HL-60/S4 (cell line): ENCODE measurements at regions not wholly inside any gene's neighbourhood (a gene's known extent, or its start where the extent isn't known, plus 50 kb on each side); places are given as distances from the start of the nearest gene placed in this dataset.

Experiments used
- in situ Hi-C: fragments of 300-500 bp; cut with MboI; formaldehyde crosslinking; loops from 2 replicates; pipeline ENCODE4 v1.14.3; 2022; ENCODE audit warnings: low sequenced_read_pairs

DNA sequence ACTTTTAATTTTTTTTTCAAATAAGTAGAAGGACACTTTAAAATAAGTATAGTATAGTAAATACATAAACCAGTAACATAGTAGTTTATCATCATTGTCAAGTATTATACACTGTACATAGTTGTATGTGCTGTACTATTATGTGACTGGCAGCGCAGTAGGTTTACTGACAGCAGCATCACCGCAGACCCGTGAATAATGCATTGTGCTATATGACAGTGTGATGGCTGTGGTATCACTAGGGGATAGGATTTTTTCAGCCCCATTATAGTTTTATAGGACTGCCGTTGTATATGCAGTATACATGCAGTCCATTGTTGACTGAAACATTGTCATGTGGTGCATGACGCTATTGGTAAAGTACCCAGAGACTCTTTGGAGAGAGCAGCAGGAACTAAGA is 306.5 kb downstream of the SQOR start:
- in situ Hi-C loops, result no loop called here

- in situ Hi-C loops, result no loop called here
Measured at GRCh38 chr15:45943240-45943639, 308.4 kb downstream of the SQOR start.

- in situ Hi-C loops, result no loop called here
Measured at GRCh38 chr15:45946111-45946510, 311.3 kb downstream of the SQOR start.

GRCh38 chr15:45948181-45948621 is 313.4 kb downstream of the SQOR start:
- in situ Hi-C loops, result no loop called here

DNA sequence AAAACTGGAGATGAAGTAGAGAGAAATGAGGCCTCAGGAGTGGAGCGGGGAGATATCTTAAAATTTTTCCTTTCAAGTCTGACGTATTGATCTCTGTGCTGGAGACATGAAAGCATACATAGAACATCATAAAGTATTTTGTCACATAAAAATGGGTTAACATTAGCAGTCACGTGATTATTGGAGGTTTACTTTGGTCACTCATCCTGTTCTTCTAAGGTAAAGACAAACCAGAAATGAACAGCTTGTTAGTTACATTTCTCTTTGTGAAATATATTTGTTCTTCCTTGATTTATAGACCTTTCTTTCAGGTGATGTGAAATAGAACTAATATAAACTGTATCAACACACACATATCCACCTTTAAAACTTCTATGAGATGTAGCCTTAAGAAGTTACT is 324.1 kb downstream of the SQOR start:
- in situ Hi-C loops, result no loop called here

DNA sequence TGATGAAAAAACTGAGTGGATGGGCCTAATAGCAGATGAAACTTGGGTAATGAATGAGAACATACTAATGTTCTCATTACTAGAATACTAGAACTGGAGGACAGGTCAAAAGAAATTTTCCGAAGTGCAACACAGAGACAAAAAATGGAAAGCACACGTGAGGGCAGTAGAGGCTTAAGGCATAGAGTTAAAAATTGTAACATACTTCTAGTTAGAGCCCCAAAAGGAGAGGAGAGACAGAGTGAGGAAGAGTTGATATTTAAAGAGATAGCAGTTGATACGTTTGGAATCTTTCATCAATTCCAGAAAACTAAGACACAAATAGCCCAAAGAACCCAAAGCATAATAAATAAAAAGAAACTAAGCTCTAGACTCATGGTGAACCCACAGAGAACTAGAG is 327.9 kb downstream of the SQOR start:
- in situ Hi-C loops, result no loop called here

GRCh38 chr15:45970542-45970941 is 335.7 kb downstream of the SQOR start:
- in situ Hi-C loops, result no loop called here

- in situ Hi-C loops, result no loop called here
Measured at GRCh38 chr15:45980366-45980765, 345.5 kb downstream of the SQOR start.

- in situ Hi-C loops, result no loop called here
Measured at GRCh38 chr15:45981625-45982024, 346.8 kb downstream of the SQOR start.

- in situ Hi-C loops, result no loop called here
Measured at GRCh38 chr15:45991863-45992262, 357.0 kb downstream of the SQOR start.

DNA sequence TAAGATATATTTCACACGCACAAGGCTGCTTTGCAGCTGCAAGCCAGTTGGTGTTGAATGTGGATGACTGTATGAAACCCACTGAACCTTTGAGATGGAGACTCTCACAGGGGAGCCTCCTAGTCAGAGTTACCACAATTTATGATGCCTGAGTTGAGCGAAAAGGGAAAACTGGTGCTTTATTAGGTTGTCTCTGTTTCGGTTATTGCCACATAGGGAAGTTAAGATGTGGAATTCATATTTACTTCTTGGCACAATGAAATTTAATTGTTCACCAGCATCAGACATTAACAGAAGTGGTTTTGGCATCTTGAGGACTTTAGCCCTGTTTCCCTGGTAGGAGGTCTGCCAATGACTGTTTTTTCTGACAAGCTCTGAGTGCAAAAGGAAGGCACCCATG is 358.2 kb downstream of the SQOR start:
- in situ Hi-C loops, result no loop called here

DNA sequence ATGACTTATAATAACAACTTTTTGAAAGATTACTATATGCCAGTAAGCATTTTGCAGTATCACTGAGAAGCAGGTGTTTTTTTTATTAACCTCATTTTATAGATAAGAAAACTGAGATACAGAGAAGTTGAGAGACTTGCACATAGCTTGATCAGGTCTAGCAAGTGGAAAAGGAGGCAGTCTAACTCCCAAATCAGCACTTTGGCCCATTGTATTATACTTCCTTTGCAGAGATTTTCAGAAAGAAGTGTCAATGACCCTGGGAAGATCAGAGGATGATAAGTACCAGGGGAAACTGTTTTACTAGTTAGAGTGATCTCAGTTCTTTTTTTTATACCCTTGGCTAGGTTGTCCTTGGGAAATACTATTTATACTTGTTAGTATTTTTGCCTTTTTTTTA is 358.7 kb downstream of the SQOR start:
- in situ Hi-C loops, result no loop called here

- in situ Hi-C loops, result no loop called here
Measured at GRCh38 chr15:45995800-45996199, 361.0 kb downstream of the SQOR start.

GRCh38 chr15:46014532-46014931 is 379.7 kb downstream of the SQOR start:
- in situ Hi-C loops, result no loop called here

GRCh38 chr15:46034755-46035154 is 399.9 kb downstream of the SQOR start:
- in situ Hi-C loops, result no loop called here

DNA sequence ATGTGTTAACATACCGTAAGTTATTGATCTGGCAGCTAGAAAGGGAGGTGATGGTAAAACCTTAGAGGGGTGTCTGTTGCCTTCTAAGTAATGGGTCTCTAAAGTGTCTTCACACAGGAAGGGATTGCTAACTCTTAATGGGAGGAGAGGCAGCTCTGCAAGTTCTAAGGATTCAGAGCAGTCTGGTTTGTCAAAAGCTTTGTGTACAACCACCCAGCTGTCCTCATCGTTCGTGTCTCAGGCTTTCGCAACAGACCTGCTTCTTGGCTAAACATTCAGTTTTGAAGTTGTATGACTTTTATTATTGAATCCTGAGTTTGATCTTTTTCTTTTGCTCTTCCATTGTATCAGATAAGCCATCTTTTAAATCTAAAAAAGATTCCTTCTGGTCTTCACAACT is 404.9 kb downstream of the SQOR start:
- in situ Hi-C loops, result no loop called here

- in situ Hi-C loops, result no loop called here
Measured at GRCh38 chr15:46041905-46042304, 407.1 kb downstream of the SQOR start.

DNA sequence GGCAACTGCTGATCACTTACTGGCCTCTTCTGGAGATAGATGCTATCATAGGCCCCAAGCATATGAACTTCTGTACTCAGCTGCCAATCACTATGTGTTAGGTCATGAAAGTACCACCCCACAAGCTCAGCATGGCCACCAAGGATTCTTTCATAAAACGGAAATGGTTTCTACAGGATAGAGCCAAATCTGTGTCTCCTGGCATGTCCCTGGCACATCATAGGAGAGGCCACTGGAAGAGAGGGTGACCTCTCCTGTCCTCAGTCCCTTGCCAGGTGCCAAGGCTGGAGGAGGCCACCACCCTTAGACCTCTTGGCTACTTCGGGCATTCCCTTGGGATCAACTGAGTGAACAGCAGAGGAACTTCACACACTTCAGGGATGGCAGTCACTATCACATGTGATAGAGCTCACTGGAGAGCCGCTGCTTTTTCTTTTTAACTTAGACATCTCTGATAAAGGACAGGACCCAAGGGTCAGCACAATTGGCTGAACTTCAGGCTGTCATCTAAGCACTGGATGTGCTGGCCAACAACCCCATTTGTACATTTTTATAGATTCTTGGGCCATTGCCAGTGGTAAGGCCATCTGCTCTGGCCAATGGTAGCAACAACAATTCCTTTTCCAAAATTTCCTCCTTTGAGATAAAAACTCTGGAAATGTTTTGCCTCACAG is 425.2 kb downstream of the SQOR start:
- in situ Hi-C loops, result no loop called here

- in situ Hi-C loops, result no loop called here
Measured at GRCh38 chr15:46061002-46061401, 426.2 kb downstream of the SQOR start.

DNA sequence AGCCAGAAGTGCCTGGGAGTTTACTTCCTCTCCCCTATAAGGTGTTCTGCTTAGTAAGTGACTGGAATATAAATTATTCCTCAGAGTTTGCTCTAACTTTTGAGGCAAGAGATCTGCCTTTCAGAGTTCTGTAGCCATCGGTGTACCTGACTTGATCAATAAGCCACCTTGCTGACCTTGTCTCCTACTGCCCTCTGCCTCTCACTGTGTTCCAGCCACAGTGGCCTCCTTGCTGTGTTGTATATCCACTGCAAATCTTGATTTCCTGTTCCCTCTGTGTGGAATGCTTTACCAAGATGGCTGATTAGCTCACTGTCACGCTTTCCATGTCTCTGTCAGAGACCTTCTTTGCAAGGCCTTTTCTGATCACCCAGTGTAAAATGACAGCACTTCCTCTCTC is 442.4 kb downstream of the SQOR start:
- in situ Hi-C loops, result no loop called here

GRCh38 chr15:46079046-46079445 is 444.2 kb downstream of the SQOR start:
- in situ Hi-C loops, result no loop called here

GRCh38 chr15:46080016-46080415 is 445.2 kb downstream of the SQOR start:
- in situ Hi-C loops, result no loop called here
